ENCODE measurements at regions not wholly inside any gene's neighbourhood (a gene's known extent, or its start where the extent isn't known, plus 50 kb on each side); places are given as distances from the start of the nearest gene placed in this dataset.

DNA sequence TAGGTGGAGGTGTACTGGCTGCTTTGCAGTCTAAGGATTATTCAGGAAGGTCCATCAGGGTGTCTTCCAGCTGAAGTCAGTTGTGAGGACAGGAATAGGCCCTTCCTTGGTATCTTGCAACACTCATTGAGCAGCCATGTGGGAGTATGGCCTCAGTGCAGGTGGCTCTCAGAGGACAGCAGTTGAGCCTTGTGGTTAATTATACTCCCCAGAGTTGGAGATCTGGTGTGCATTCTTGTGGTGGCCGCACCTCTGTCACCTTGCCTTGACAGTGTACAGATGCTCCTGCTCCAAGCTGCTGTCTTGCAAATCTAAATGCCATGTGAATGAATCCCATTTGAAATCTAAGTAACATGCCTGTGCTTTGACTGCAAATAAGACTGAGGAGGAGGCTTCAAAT is 339.9 kb upstream of the BCHE start:
- DNase-seq = no peak

GRCh38 chr3:166171695-166172094 is 334.5 kb upstream of the BCHE start:
- no peak for DNase-seq

DNA sequence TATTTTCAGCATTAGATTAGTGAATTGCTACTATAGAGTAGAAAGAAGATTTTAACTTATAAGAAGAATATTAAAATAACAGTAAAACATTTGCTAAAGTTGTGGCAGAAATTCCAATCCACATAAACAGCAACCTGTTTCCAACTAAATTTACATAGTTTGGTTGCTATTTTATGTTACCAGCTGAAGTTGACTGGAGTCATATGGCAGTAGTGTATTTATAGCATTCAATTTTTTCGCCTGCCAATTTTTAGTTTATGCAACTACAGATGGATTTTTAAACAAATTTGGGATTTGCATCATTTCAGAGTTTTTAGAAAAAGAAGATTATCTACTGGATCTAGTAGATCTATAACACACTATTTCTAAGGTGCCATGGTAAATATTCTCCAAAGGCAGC is 332.5 kb upstream of the BCHE start:
- DNase-seq = no peak

GRCh38 chr3:166127969-166128368 is 290.7 kb upstream of the BCHE start:
- no peak for DNase-seq

DNA sequence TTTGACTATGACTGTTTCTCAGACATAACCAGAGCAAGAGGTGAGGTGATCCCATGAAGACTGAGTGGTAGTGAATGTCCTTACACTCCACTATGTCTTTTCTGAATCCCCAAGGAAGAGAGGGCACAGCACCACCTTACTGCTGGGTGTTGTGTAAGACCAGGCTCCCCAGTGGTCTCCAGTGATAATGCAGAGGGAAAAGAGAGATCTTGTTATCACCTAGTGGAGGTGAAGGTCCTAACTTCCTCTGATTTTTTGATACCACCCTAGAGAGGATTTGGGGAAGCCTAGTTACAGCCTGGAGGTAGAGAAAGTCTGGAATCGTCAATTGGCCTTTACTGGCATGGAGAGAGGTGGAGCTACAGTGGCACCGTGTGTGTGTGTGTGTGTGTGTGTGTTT is 288.0 kb upstream of the BCHE start:
- no peak for DNase-seq

- peak in 1 of 2 experiments; percentile 51 for DNase-seq
Measured at GRCh38 chr3:166123576-166123975, 286.4 kb upstream of the BCHE start.

- no peak for DNase-seq
Measured at GRCh38 chr3:166123088-166123487, 285.9 kb upstream of the BCHE start.

DNA sequence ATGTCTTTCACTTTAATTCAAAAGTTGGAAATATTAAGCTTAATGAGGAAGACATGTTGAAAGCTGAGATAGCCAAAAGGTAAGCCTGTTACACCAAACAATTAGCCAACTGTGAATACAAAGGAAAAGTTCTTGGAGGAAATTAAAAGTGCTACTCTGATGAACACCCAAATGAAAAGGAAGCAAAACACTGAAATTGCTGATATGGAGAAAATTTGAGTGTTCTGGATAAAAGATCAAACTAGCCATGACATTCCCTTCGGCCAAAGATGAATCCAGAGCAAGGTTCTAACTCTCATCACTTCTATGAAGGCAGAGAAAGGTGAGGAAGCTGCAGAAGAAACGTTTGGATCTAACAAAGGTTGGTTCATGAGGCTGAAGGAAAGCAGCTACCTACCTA is 280.8 kb upstream of the BCHE start:
- DNase-seq = no peak

DNA sequence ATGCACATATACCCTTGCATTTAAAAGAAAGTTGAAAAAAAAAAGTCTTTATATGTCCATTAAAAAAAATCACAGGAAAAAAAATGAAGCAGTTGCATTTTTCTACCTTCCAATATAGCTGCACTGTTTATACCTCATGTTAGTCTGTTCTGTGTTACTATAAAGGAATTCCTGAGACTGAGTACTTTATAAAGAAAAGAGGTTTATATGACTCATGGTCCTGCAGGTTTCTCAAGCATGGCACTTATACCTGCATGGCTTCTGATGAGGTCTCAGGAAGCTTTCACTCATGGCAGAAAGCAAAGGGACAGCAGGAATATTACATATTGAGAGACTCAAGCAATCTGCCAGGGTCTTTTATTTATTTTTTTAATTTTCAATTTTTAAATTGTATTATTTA is 277.2 kb upstream of the BCHE start:
- no peak for DNase-seq

DNA sequence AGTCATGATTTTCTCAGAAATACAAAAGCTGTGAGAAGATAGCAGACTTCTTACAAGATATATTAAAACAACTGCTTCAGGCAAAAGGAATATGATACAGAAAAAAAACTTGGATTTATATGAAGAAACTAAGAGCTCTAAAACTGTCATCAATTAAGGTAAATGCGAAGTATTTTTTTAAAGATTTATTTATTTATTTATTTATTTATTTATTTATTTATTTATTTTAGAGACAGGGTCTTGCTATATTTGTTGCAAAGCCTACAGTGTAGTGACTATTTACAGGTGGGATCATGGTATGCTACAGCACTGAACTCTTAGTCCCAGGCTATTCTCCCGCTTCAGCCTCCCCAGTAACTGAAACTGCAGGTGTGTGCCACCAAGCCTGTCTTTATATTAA is 274.3 kb upstream of the BCHE start:
- DNase-seq = no peak

DNA sequence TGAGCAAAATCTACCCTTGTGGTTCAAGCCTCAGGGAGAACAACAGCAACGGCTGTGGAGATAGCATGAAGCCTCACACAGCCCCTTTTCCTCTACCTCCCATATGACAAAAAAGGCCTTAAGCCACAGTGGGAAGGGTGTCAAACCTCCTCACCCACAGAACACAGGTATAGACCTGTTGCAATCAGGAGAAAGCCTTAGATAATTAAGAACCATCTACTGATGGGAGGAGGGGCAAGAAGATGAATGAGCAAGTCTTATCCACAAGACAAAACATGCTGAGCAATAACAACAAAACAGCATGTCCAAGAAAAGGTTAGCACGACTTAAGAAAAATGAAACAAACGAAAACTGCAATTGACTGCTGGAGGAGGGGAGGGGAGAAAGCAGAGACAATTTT is 272.9 kb upstream of the BCHE start:
- DNase-seq = no peak

DNA sequence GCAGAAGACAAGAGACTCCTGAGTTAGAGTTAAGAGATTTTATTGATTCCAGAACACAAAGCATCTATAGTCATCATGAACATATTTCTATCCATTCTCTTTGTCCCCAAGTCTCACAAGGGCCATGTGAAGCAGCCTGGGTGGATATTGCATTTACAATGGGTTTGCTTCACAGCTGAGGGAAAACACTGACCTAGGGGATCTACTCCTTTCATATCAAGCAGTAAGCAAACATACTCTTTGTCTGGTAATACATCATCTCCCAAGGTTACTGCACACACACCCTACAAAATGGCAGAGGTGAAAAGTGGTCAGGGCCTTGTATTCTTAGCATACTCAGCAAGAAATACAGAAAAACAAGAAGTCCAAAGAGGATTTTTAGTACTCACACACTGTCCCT is 267.7 kb upstream of the BCHE start:
- DNase-seq = no peak

DNA sequence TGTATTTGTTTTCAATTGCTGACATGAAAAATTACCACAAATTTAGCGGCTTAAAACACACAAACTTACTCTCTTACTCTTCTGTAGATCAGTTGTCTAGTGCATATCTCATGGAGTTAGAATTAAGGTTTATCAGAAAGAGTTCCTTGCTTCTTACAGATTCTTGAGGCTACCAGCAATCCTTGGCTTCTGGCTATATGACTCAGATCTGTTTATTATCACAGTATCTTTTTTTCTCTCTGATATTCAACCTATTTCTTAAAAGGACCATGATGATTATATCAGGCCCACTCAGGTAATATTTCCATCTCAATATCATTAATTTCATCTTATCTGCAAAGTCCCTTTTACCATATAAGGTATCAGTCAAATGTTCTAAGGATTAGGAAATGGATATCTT is 263.5 kb upstream of the BCHE start:
- no peak for DNase-seq

DNA sequence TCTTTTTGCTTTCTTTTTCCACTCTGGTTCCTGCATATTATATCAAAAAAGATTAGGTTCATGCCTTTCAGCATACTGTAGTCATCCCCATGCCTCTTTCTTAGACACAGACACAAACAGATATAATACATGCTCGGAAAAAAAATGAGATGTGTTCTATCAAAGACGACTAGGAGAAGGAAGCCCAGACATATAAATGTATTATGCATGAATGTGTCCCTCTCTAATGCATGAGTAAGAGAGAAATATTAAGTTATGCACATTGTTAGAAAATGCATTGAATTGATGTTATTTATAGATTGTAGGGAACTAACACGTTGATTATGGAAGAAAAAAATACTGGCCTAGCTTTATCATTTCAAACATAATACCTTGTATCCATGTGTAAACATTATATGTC is 252.4 kb upstream of the BCHE start:
- DNase-seq = no peak

DNA sequence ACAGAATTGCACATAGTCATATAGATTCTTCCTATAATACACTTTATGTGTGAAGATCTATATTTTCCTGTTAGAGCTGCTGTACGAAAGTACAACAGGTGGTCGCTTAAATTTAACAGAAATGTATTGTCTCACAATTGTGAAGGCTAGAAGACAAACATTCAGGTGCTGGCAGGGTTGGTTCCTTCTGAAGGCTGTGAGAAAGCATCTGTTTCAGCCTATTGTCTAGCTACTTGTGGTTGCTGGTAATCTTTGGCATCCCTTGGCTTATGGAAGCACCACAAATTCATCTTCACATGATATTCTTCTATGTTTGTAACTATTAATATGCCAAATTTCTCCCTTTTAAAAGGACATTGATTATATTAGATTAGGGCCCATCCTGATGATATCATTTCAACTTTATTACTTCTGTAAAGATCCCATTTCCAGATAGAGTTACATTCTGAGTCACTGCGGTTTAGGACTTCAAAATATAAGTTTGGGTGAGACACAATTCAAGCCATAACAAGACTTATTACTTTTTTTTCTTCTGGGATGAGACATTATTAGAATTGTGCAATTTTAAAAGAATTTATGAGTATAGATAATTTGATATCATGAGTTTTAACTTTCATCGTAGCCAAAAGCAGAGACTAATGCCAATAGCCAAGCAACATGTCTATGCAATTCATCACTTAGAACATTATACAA is 248.1 kb upstream of the BCHE start:
- no peak for DNase-seq

DNA sequence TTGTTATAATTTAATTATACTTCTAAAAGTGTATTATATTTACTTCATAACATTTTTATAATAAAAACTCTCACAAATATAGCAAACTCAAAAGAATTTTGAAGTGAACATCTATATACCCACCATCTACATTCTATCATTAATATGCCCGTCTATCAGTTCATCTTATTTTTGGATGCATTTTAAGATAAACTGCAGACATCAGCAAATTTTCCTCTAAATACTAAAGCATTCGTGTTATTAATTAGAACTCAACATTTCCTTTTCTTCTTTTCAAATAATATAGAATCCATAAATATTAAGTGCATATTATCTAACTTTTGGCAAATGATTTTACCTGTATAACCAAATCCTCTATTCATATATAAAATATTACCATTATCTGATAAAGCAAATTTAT is 242.9 kb upstream of the BCHE start:
- no peak for DNase-seq

- no peak for DNase-seq
Measured at GRCh38 chr3:166071831-166072230, 234.6 kb upstream of the BCHE start.

DNA sequence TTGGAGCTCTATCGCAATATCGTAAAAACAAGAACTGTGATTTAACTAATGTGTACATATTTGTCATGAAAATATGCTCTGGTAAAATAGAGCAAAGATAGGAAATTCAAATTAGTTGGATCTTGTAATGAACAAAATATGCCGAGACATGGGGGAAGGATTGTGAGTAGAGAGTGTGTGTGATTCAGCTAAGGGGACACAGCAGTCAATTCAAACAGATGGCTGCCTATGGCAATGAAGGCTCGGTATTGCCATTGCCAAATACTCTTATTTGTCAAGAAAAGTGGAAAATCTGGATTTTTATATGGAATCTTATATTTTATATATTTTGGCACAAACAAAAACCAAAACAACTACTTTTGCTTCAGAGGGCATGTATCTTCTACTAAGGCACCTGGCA is 227.3 kb upstream of the BCHE start:
- DNase-seq = no peak

- no peak for DNase-seq
Measured at GRCh38 chr3:166060789-166061479, 223.7 kb upstream of the BCHE start.

DNA sequence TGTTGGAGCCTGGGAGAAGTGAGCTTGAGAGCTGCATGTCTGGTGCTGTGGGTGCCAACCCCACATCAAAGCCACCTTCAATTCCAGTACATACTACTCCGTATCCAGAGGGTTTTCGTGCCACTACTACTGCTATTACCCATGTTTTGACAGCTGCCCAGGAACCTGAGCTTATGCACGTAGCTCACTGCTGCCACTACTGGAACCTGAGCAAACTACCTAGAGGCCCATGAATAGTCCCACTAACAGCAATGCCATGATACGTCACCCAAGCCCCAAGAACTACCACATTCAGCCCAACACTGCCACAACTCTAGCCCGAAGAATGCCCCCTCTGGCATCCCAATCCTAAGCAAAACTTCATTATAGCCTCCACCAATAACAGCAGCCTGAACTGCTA is 215.2 kb upstream of the BCHE start:
- DNase-seq = no peak

GRCh38 chr3:166029507-166029906 is 192.3 kb upstream of the BCHE start:
- no peak for DNase-seq

DNA sequence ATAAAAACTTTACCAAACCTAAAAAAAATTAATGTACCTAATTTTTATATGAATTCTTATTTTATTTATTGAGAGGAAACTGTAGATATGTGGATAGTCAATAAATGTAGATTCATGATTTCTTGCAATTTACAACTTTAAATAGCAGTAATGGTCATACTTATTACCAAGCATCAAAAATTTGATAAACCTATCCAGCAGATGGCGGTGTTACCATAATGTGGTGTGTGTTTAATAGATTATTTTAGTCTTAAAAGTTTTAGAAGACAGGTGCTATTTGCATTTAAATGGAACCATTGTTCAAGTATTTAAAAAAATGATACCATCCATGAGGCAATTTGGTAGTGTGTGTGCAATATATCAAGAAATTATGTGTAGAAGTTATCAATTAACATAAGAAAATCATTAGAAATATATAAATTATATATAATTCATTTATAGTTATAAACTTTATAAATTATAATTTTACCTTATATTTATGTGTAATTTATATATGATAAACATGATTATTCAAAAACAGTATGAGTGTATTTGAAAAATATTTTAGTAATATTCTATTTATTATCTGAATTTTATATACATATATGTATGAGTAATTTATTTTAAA is 176.0 kb upstream of the BCHE start:
- DNase-seq = peak; percentile 12 to 24

- no peak for DNase-seq
Measured at GRCh38 chr3:166011771-166012170, 174.5 kb upstream of the BCHE start.

- DNase-seq = no peak
Measured at GRCh38 chr3:166005126-166005525, 167.9 kb upstream of the BCHE start.

DNA sequence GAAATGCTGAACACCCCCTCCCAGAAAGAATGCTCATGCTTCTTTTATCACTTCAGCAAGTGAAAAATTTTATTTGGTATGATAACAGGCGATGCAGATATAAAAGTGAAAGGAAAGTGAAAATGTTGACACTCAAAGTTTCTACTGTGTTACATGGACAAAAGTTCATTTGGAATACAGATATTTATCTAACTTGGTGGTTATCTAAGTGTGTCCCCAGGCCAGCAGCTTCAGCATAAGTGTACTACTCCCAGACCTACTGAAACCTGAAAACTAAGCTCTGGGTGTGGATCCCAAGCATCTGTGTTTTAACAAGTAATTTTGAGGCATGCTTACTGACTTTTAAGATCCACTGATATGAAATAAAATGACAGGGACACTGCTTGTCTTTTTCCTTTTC is 157.1 kb upstream of the BCHE start:
- no peak for DNase-seq
